H1 (cell line): ENCODE measurements at regions not wholly inside any gene's neighbourhood (a gene's known extent, or its start where the extent isn't known, plus 50 kb on each side); places are given as distances from the start of the nearest gene placed in this dataset.

ENCODE experiments used
- CTCF ChIA-PET: fragments of 300-600 bp; sonication (Branson Sonifier 250); formaldehyde crosslinking; loops from one replicate; lab custom pipeline; 2021; ENCODE audit not compliant: partially characterized antibody; lab: Charles Lee
- POLR2A ChIA-PET: fragments of 300-600 bp; sonication (Branson Sonifier 250); formaldehyde crosslinking; loops from one replicate; lab custom pipeline; 2021; ENCODE audit warnings: inconsistent platforms; ENCODE audit not compliant: partially characterized antibody; lab: Charles Lee
- DNase-seq, 2 experiments: peaks; one replicate each; pipeline versions ENCODE4 v3.0.0 to v3.0.0-alpha.2; 2010 to 2022; ENCODE audit warnings: low spot score in 2 of 2, low read depth in 1 of 2, mixed read lengths in 1 of 2
- FAIRE-seq: peaks from 2 replicates; lab custom pipeline; 2011; peaks lifted over from hg19 to GRCh38; lab: Jason Lieb, UNC
- H2AFZ ChIP-seq: 2 replicates; pipeline ENCODE4 v1.8.1; 2012; ENCODE audit warnings: low read length, inconsistent platforms
- H2AK5ac ChIP-seq: 2 replicates; pipeline ENCODE4 v1.6.1; 2013; ENCODE audit warnings: low read depth, low read length
- H2BK120ac ChIP-seq: replicated peaks from 2 replicates; pipeline ENCODE3; 2013; ENCODE audit warnings: low read depth, low read length, inconsistent platforms
- H2BK12ac ChIP-seq: 2 replicates; pipeline ENCODE4 v1.6.1; 2013; ENCODE audit warnings: low read depth, low read length
- H2BK15ac ChIP-seq: 2 replicates; pipeline ENCODE4 v1.6.1; 2013; ENCODE audit warnings: low read length
- H2BK20ac ChIP-seq: 2 replicates; pipeline ENCODE4 v1.6.1; 2013; ENCODE audit warnings: low read length
- H2BK5ac ChIP-seq: 2 replicates; pipeline ENCODE4 v1.6.1; 2013; ENCODE audit warnings: low read depth, low read length
- H3K14ac ChIP-seq: 2 replicates; pipeline ENCODE4 v1.6.1; 2013; ENCODE audit warnings: inconsistent platforms; ENCODE audit not compliant: insufficient read length
- H3K18ac ChIP-seq: 2 replicates; pipeline ENCODE4 v1.6.1; 2013; ENCODE audit warnings: low read length; ENCODE audit errors: extremely low read depth
- H3K23ac ChIP-seq: 2 replicates; pipeline ENCODE4 v1.6.1; 2013; ENCODE audit warnings: inconsistent platforms; ENCODE audit not compliant: insufficient read length
- H3K23me2 ChIP-seq: 2 replicates; pipeline ENCODE4 v1.6.1; 2013; ENCODE audit warnings: low read depth, low read length
- H3K27ac ChIP-seq: 2 replicates; pipeline ENCODE4 v1.6.1; 2011; ENCODE audit warnings: low read depth, low read length, inconsistent platforms
- H3K27me3 ChIP-seq, 4 experiments: replicated peaks in 1 of 4; 1 replicate in 1 of 4; 2 replicates in 3 of 4; pipeline versions ENCODE4 v1.6.1 to v1.8.1; 2011 to 2013; ENCODE audit warnings: low read length in 3 of 4, mild to moderate bottlenecking in 3 of 4, inconsistent platforms in 2 of 4, mixed read lengths in 2 of 4, moderate library complexity in 1 of 4; ENCODE audit not compliant: control insufficient read depth in 3 of 4, insufficient read depth in 3 of 4; ENCODE audit errors: extremely low read depth in 1 of 4
- H3K36me3 ChIP-seq, 4 experiments: 2 replicates each; pipeline versions ENCODE4 v1.6.1 to v1.8.1; 2011 to 2013; ENCODE audit warnings: mild to moderate bottlenecking in 4 of 4, low read length in 3 of 4, moderate library complexity in 2 of 4, control low read depth in 1 of 4, inconsistent platforms in 1 of 4; ENCODE audit not compliant: insufficient read depth in 4 of 4, control insufficient read depth in 2 of 4
- H3K4ac ChIP-seq: replicated peaks from 2 replicates; pipeline ENCODE3; 2013; ENCODE audit warnings: low read length, low read depth, mixed read lengths, inconsistent platforms; ENCODE audit not compliant: insufficient read length
- H3K4me1 ChIP-seq, 4 experiments: replicated peaks in 1 of 4; 1 replicate in 1 of 4; 2 replicates in 3 of 4; pipeline versions ENCODE4 v1.6.1 to v1.8.1; 2011 to 2013; ENCODE audit warnings: low read length in 3 of 4, inconsistent platforms in 2 of 4, mixed read lengths in 1 of 4; ENCODE audit not compliant: insufficient read depth in 4 of 4, control insufficient read depth in 3 of 4
- H3K4me2 ChIP-seq, 2 experiments: 2 replicates each; pipeline versions ENCODE4 v1.6.1 to v1.8.1; 2011 to 2013; ENCODE audit warnings: low read depth in 2 of 2, low read length in 2 of 2, control low read depth in 1 of 2, inconsistent platforms in 1 of 2, mild to moderate bottlenecking in 1 of 2; ENCODE audit not compliant: insufficient read depth in 1 of 2
- H3K4me3 ChIP-seq, 4 experiments: fragments of 200-600, 300-600 bp in 1 of 4; sonication (generic), shearing (Covaris generic), sonication (Bioruptor Twin) in 1 of 4; 2 replicates each; pipeline versions ENCODE4 v1.5.1 to v1.8.1; 2011 to 2016; ENCODE audit warnings: low read length in 4 of 4, low read depth in 3 of 4, control low read depth in 2 of 4, inconsistent platforms in 2 of 4, mild to moderate bottlenecking in 2 of 4, mixed read lengths in 1 of 4, moderate library complexity in 1 of 4; ENCODE audit not compliant: insufficient read depth in 2 of 4; ENCODE audit errors: extremely low read depth in 1 of 4
- H3K56ac ChIP-seq: replicated peaks from 2 replicates; pipeline ENCODE3; 2013; ENCODE audit warnings: low read depth, mild to moderate bottlenecking, mixed read lengths, low read length, inconsistent platforms; ENCODE audit not compliant: insufficient read length
- H3K79me1 ChIP-seq: 2 replicates; pipeline ENCODE4 v1.6.1; 2013; ENCODE audit warnings: low read depth, low read length, control low read depth
- H3K79me2 ChIP-seq, 2 experiments: 2 replicates each; pipeline versions ENCODE4 v1.6.1 to v1.8.1; 2012 to 2013; ENCODE audit warnings: low read length in 2 of 2, mild to moderate bottlenecking in 2 of 2, inconsistent platforms in 1 of 2; ENCODE audit not compliant: insufficient read depth in 2 of 2, control insufficient read depth in 1 of 2
- H3K9ac ChIP-seq, 4 experiments: replicated peaks in 1 of 4; 1 replicate in 1 of 4; 2 replicates in 3 of 4; pipeline versions ENCODE4 v1.6.1 to v1.8.1; 2011 to 2013; ENCODE audit warnings: low read depth in 3 of 4, low read length in 3 of 4, control low read depth in 2 of 4, mild to moderate bottlenecking in 2 of 4, moderate library complexity in 2 of 4, inconsistent platforms in 1 of 4; ENCODE audit errors: extremely low read depth in 1 of 4
- H3K9me3 ChIP-seq, 2 experiments: 2 replicates each; pipeline versions ENCODE4 v1.6.1 to v1.8.1; 2012 to 2013; ENCODE audit warnings: mild to moderate bottlenecking in 2 of 2, moderate library complexity in 2 of 2, control low read depth in 1 of 2, inconsistent platforms in 1 of 2, low read depth in 1 of 2, low read length in 1 of 2, mixed read lengths in 1 of 2; ENCODE audit not compliant: insufficient read depth in 2 of 2
- H4K20me1 ChIP-seq, 2 experiments: replicated peaks in 1 of 2; 2 replicates each; pipeline versions ENCODE3 to v1.8.1; 2011 to 2013; ENCODE audit warnings: inconsistent platforms in 2 of 2, low read length in 2 of 2, mild to moderate bottlenecking in 1 of 2; ENCODE audit not compliant: insufficient read depth in 2 of 2, control insufficient read depth in 1 of 2
- H4K5ac ChIP-seq: 2 replicates; pipeline ENCODE4 v1.6.1; 2013; ENCODE audit warnings: low read length, low read depth, mixed read lengths, inconsistent platforms; ENCODE audit not compliant: insufficient read length
- H4K8ac ChIP-seq: 2 replicates; pipeline ENCODE4 v1.8.0; 2013; ENCODE audit warnings: mild to moderate bottlenecking, moderate library complexity, low read length, inconsistent platforms; ENCODE audit not compliant: insufficient read depth; ENCODE audit errors: extremely low read depth
- H4K91ac ChIP-seq: replicated peaks from 2 replicates; pipeline ENCODE3; 2013; ENCODE audit warnings: low read length, mixed read lengths, inconsistent platforms; ENCODE audit not compliant: insufficient read length
- ASH2L ChIP-seq: fragments of 200-600, 300-600 bp; sonication (generic); IDR thresholded peaks from one replicate; pipeline ENCODE4 v1.7.1; 2017; ENCODE audit warnings: low read length
- CEBPB ChIP-seq: IDR thresholded peaks from 2 replicates; pipeline ENCODE4 v1.6.1; 2012; ENCODE audit warnings: low read depth, low read length
- EZH2 ChIP-seq: fragments of 200-600 bp; sonication (generic); IDR thresholded peaks from 2 replicates; pipeline ENCODE4 v1.7.1; 2012; ENCODE audit warnings: low read depth, mild to moderate bottlenecking, moderate library complexity, low read length, inconsistent platforms; ENCODE audit not compliant: severe bottlenecking
- FOSL1 ChIP-seq: IDR thresholded peaks from 2 replicates; pipeline ENCODE4 v1.6.1; 2011; ENCODE audit warnings: mild to moderate bottlenecking, low read depth, low read length, moderate library complexity; ENCODE audit not compliant: insufficient read depth
- GTF2F1 ChIP-seq: IDR thresholded peaks from 2 replicates; pipeline ENCODE4 v1.6.1; 2012; ENCODE audit warnings: low read depth, low read length, improper control_type of control experiment, borderline replicate concordance
- PHF8 ChIP-seq: fragments of 200-600 bp; sonication (generic); conservative IDR thresholded peaks from 2 replicates; pipeline ENCODE4 v1.7.1; 2012; ENCODE audit warnings: low read depth, mild to moderate bottlenecking, inconsistent platforms, low read length, moderate library complexity
- SIX5 ChIP-seq: IDR thresholded peaks from 2 replicates; pipeline ENCODE4 v1.6.1; 2011; ENCODE audit warnings: mild to moderate bottlenecking, low read depth, low read length
- SRF ChIP-seq: IDR thresholded peaks from 2 replicates; pipeline ENCODE4 v1.6.1; 2011; ENCODE audit warnings: mild to moderate bottlenecking, low read depth, low read length, moderate library complexity
- TAF1 ChIP-seq: IDR thresholded peaks from 2 replicates; pipeline ENCODE4 v1.6.1; 2011; ENCODE audit warnings: mild to moderate bottlenecking, low read depth, low read length
- TEAD4 ChIP-seq: IDR thresholded peaks from 2 replicates; pipeline ENCODE4 v1.6.1; 2012; ENCODE audit warnings: low read depth, low read length, inconsistent platforms, mixed read lengths
- WGBS, 2 experiments: shearing (Covaris generic) in 1 of 2; methylation state at CpG; one replicate each; pipeline versions ENCODE4 v1.1.6 to v1.1.7; 2013 to 2015; ENCODE audit warnings: low lambda C conversion rate in 2 of 2, mixed read lengths in 2 of 2, inconsistent platforms in 1 of 2, low coverage in 1 of 2, missing lambda C conversion rate in 1 of 2; ENCODE audit not compliant: insufficient replicate concordance in 2 of 2, insufficient coverage in 1 of 2, insufficient read length in 1 of 2; ENCODE audit errors: extremely low coverage in 1 of 2, missing lambda C conversion rate in 1 of 2; 5-methylcytosine and 5-hydroxymethylcytosine counted together
- TF ChIP-seq, protein P1 (sequence below): IDR thresholded peaks from 2 replicates; pipeline ENCODE4 v1.6.1; 2012; ENCODE audit warnings: inconsistent platforms

- Histone ChIP-seq H3K27me3 (no peaks in the 10 kb centered on the region), H3K18ac (no peak overlapping the region), H4K5ac (no peak overlapping the region), H4K91ac (no peak overlapping the region), H3K79me2 (no peaks in the 10 kb centered on the region), H3K27ac (no peak overlapping the region), H3K36me3 (no peaks in the 10 kb centered on the region), H2BK120ac (no peak overlapping the region), H2BK5ac (no peak overlapping the region), H2BK20ac (no peak overlapping the region), H3K4ac (no peak overlapping the region), H3K14ac (no peak overlapping the region), H3K56ac (no peak overlapping the region), H2BK12ac (no peak overlapping the region), H3K79me1 (no peaks in the 10 kb centered on the region), H3K23ac (no peak overlapping the region), H3K23me2 (no peaks in the 10 kb centered on the region), H3K9ac (no peak overlapping the region), H4K8ac (no peak overlapping the region), H2BK15ac (no peak overlapping the region), H3K4me1 (no peaks in the 10 kb centered on the region), H3K4me2 (no peak overlapping the region), H3K4me3 (no peak overlapping the region), H2AK5ac (no peak overlapping the region), H2AFZ (no peak overlapping the region), H4K20me1 (no peaks in the 10 kb centered on the region), H3K9me3 (peaks cover 7 to 14% of the 10 kb centered on the region in 2 experiments)
- TF ChIP-seq TAF1 = no peak
- no peak for TF ChIP-seq SRF
- TF ChIP-seq ASH2L = no peak
- no peak for TF ChIP-seq SIX5
- no peak for TF ChIP-seq PHF8
- no peak for TF ChIP-seq TEAD4
- TF ChIP-seq, protein P1, sequence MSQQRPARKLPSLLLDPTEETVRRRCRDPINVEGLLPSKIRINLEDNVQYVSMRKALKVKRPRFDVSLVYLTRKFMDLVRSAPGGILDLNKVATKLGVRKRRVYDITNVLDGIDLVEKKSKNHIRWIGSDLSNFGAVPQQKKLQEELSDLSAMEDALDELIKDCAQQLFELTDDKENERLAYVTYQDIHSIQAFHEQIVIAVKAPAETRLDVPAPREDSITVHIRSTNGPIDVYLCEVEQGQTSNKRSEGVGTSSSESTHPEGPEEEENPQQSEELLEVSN = no peak
- no peak for TF ChIP-seq EZH2
- TF ChIP-seq FOSL1 = no peak
- no peak for TF ChIP-seq GTF2F1
- no peak for TF ChIP-seq CEBPB
- FAIRE-seq = no peak
- POLR2A ChIA-PET = no interaction called here
- 100% methylated on average over 1 of the region's 1 CpG; no CpG with 5 or more reads in 1 of the 2 experiments for WGBS, 2 experiments
- CTCF ChIA-PET = no interaction called here
- no peak for DNase-seq
These were observed 116.0 kb upstream of the VGLL2 start for GRCh38 chr6:117149324-117149723.
